ENCODE measurements at regions not wholly inside any gene's neighbourhood (a gene's known extent, or its start where the extent isn't known, plus 50 kb on each side); places are given as distances from the start of the nearest gene placed in this dataset.

DNA sequence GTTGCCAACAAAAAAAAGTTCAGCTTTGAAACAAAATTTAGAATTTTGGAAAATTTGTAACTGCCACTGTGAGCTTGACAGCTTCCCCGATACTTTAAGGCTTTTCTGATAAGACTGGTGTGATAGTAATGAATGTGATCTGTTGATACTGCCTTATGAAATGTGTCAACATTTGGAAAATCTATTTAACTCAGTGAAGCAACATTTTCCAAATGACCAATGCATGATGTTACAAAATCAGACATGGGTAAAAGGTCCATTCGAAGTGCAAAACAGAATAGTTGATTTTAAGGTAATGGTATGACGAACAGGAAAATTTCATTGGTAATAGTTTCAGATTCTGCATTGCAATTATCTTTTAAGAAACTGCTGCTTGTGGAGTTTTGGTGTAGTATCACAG is 175.4 kb downstream of the SEM1 start:
- no peak overlapping the region for H3K4me3 ChIP-seq (ENCODE audit: low read depth, low read length)
- DNase-seq (ENCODE audit: low read depth) = no peak
- no peak for TF ChIP-seq MYC (IDR thresholded peaks at IDR 0.05; ENCODE audit: low read depth, low read length)
- TF ChIP-seq, protein P1, sequence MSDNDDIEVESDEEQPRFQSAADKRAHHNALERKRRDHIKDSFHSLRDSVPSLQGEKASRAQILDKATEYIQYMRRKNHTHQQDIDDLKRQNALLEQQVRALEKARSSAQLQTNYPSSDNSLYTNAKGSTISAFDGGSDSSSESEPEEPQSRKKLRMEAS (IDR thresholded peaks at IDR 0.05; ENCODE audit: low read depth, low read length) = no peak
- TF ChIP-seq, protein P2, sequence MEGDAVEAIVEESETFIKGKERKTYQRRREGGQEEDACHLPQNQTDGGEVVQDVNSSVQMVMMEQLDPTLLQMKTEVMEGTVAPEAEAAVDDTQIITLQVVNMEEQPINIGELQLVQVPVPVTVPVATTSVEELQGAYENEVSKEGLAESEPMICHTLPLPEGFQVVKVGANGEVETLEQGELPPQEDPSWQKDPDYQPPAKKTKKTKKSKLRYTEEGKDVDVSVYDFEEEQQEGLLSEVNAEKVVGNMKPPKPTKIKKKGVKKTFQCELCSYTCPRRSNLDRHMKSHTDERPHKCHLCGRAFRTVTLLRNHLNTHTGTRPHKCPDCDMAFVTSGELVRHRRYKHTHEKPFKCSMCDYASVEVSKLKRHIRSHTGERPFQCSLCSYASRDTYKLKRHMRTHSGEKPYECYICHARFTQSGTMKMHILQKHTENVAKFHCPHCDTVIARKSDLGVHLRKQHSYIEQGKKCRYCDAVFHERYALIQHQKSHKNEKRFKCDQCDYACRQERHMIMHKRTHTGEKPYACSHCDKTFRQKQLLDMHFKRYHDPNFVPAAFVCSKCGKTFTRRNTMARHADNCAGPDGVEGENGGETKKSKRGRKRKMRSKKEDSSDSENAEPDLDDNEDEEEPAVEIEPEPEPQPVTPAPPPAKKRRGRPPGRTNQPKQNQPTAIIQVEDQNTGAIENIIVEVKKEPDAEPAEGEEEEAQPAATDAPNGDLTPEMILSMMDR (IDR thresholded peaks at IDR 0.05; ENCODE audit: low read depth, low read length) = no peak
- no peak for TF ChIP-seq POLR2A (IDR thresholded peaks at IDR 0.05; ENCODE audit: extremely low read depth, insufficient read length)

DNA sequence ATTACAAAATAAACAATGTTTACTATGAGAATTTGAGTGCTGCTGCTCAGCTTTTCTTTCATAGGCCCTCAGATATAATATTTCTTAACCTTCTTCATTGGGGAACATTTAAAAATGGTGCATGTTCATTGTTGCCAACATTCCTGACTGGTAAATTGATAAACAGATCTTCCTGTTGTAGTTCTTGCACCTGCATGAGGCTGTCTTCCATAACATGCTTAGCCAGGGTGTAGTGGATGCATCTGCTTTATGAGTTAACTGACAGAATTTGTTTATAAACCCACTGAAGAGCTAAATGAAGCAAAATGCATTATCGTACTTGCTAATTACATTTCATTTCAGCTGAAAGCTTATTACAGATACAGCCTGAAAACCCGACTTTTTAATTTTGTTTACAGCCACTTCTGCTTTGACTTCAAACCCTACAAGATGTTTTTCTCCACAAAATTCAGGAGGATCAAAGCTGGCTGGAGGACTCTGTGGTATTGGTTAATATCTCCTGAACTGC is 177.2 kb downstream of the SEM1 start:
- no peak for TF ChIP-seq MYC (IDR thresholded peaks at IDR 0.05; ENCODE audit: low read depth, low read length)
- TF ChIP-seq, protein P1 (IDR thresholded peaks at IDR 0.05; ENCODE audit: low read depth, low read length) = no peak
- TF ChIP-seq, protein P2 (IDR thresholded peaks at IDR 0.05; ENCODE audit: low read depth, low read length) = no peak
- TF ChIP-seq POLR2A (IDR thresholded peaks at IDR 0.05; ENCODE audit: extremely low read depth, insufficient read length) = no peak
- H3K4me3 ChIP-seq (ENCODE audit: low read depth, low read length) = no peak overlapping the region
- no peak for DNase-seq (ENCODE audit: low read depth)

DNA sequence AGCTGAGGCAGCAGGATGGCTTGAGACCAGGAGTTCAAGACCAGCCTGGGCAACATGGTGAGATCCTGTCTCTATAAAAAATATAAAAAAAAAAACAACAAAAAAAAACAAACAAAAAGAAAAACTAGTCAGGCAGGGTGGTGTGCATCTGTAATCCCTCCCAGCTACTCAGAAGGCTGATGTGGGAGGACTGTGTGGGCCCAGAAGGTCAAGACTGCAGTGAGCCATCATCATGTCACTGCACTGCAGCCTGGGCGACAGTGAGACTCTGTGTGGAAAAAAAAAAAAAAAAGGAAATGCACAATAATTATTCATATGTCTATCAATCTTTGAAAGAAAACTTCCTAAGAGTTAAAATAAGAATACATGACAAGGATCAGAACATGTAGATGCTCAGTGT is 178.3 kb downstream of the SEM1 start:
- TF ChIP-seq, protein P1 (IDR thresholded peaks at IDR 0.05; ENCODE audit: low read depth, low read length) = no peak
- TF ChIP-seq POLR2A (IDR thresholded peaks at IDR 0.05; ENCODE audit: extremely low read depth, insufficient read length) = no peak
- H3K4me3 ChIP-seq (ENCODE audit: low read depth, low read length) = no peak overlapping the region
- no peak for DNase-seq (ENCODE audit: low read depth)

DNA sequence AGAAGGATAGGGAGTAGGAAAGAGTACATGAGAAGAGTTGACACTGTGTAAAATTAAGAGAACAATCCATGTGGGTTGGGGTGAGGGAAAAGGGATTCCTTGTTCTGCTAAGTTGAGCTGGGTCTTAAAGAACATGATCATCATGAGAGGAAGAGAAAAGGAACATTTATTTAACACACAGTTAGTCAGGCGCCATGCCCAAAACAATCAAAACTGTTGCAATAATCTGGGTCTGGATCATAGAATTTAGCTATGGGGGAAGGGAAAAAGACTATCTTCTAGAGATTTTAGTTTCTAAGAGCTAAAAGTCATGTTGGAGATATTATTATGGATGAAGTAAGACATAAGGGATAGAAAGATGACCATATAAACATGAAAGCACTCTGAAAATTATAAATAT is 178.9 kb downstream of the SEM1 start:
- no peak overlapping the region for H3K4me3 ChIP-seq (ENCODE audit: low read depth, low read length)
- TF ChIP-seq, protein P1 (IDR thresholded peaks at IDR 0.05; ENCODE audit: low read depth, low read length) = no peak
- no peak for TF ChIP-seq MYC (IDR thresholded peaks at IDR 0.05; ENCODE audit: low read depth, low read length)
- TF ChIP-seq POLR2A (IDR thresholded peaks at IDR 0.05; ENCODE audit: extremely low read depth, insufficient read length) = no peak
- TF ChIP-seq, protein P2 (IDR thresholded peaks at IDR 0.05; ENCODE audit: low read depth, low read length) = no peak
- no peak for DNase-seq (ENCODE audit: low read depth)

DNA sequence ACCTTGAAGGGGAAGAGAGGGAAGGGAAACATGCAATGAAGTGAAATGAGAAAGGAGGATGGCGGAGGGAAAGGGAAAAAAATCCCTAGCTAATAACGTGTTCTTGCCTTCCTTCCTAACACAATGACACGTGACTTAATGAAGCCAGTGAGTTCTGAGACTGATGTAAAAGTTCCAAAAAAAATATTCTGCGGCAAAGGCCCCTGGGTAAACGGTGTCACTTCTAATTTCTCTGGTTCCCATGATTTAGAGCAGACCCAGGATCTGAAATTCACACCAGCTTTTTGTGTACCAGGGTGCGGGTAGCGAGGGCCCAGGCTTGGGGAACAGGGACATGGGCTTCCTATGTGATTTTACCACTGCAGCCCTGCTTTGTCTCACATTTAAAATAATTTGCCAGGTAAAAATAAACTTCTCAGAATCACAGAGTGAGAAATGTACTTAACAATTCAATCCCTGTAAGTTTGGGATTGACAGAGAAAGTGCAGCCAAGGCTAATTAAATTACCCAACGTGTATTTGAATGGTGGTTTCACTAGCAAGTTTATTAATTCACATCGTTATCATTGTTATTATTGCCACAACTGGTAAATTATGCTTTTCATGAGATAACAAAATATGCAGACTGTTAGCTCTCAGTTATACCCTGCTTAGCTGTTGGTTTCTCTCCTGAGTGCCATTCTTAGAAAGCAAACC is 182.4 kb downstream of the SEM1 start:
- no peak overlapping the region for H3K4me3 ChIP-seq (ENCODE audit: low read depth, low read length)
- DNase-seq (ENCODE audit: low read depth) = no peak
- no peak for TF ChIP-seq MYC (IDR thresholded peaks at IDR 0.05; ENCODE audit: low read depth, low read length)
- TF ChIP-seq POLR2A (IDR thresholded peaks at IDR 0.05; ENCODE audit: extremely low read depth, insufficient read length) = no peak

DNA sequence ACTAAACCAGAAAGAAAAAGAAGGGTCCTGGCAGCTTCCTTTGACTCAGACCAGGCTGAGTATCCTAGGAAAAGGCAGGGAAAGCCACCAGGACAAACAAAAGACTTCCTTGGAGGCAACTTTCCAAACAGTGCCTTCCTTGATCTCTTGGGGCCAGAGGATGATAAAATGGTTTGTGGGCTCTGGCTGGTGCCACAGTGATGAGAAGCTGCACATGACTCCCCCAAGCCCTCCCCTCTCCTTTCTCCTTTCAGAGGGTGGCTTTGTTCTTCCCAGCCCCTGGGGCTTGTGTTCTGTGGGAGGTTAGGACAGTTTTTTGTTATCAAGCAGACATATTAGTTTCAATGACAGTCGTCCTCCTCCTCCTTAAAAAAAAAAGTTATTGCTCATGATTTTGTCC is 183.2 kb downstream of the SEM1 start:
- no peak for DNase-seq (ENCODE audit: low read depth)

More for the DNA sequence above, 183.2 kb downstream of the SEM1 start:
- no peak overlapping the region for H3K4me3 ChIP-seq (ENCODE audit: low read depth, low read length)
- no peak for TF ChIP-seq POLR2A (IDR thresholded peaks at IDR 0.05; ENCODE audit: extremely low read depth, insufficient read length)
- TF ChIP-seq MYC (IDR thresholded peaks at IDR 0.05; ENCODE audit: low read depth, low read length) = no peak
- TF ChIP-seq, protein P1 (IDR thresholded peaks at IDR 0.05; ENCODE audit: low read depth, low read length) = no peak
- TF ChIP-seq, protein P2 (IDR thresholded peaks at IDR 0.05; ENCODE audit: low read depth, low read length) = no peak

Data from NB4 (cell line).